ENCODE measurements at regions not wholly inside any gene's neighbourhood (a gene's known extent, or its start where the extent isn't known, plus 50 kb on each side); places are given as distances from the start of the nearest gene placed in this dataset.

DNA sequence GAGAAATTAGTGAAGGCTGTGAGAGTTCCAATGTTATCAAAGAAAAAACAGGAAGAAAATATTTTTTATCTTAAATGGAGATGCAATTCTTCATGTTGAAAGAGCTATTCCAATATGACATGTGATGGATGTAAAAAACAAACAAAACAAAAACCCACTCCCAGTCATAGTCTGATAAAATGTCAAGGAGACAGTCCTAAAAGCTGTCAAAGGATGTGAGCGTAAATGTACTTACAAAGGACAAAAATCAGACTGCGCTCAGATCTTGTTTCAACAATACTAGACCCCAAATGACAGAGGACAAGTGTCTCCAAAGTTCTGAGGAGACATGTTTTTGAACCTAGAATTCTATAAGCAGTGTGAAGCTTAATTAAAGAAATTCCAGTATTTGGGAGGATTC lies 265.8 kb downstream of the PLPP3 start:
- no CpG with 5 or more reads among the region's 2 CpGs for WGBS (ENCODE audit: extremely low coverage, insufficient read length, low lambda C conversion rate)

More for the DNA sequence above, 265.8 kb downstream of the PLPP3 start:
- Histone ChIP-seq H3K27ac (ENCODE audit: insufficient read length, low read depth, low read length) (no peak overlapping the region), H3K9me3 (ENCODE audit: control insufficient read depth, low read depth, low read length) (no peaks in the 10 kb centered on the region), H2BK120ac (ENCODE audit: low read depth, low read length, poor library complexity, severe bottlenecking) (no peak overlapping the region), H3K14ac (ENCODE audit: insufficient read depth, low read length) (no peak overlapping the region), H3K79me2 (ENCODE audit: insufficient read depth, low read length) (no peaks in the 10 kb centered on the region), H3K27me3 (ENCODE audit: insufficient read depth, low read length) (no peaks in the 10 kb centered on the region), H3K23me2 (ENCODE audit: insufficient read length, low read depth, low read length, poor library complexity, severe bottlenecking) (no peaks in the 10 kb centered on the region), H3K79me1 (ENCODE audit: insufficient read depth, low read depth, low read length, poor library complexity, severe bottlenecking) (no peaks in the 10 kb centered on the region), H3K4ac (ENCODE audit: low read depth, low read length) (no peak overlapping the region), H4K8ac (replicated peaks; ENCODE audit: insufficient read length, low read depth, low read length) (no peak overlapping the region), H2BK20ac (ENCODE audit: low read depth, low read length, poor library complexity, severe bottlenecking) (no peak overlapping the region), H3K4me2 (ENCODE audit: insufficient read depth, insufficient read length, low read length) (no peak overlapping the region), H3K56ac (ENCODE audit: insufficient read length, low read depth, low read length) (no peak overlapping the region), H3K4me1 (ENCODE audit: insufficient read depth, low read length) (no peaks in the 10 kb centered on the region), H4K5ac (ENCODE audit: insufficient read length, low read depth, low read length) (no peak overlapping the region), H3T11ph (ENCODE audit: low read length) (no peak overlapping the region), H3K23ac (ENCODE audit: insufficient read length, low read depth, low read length) (no peak overlapping the region), H3K18ac (ENCODE audit: insufficient read length, low read depth, low read length) (no peak overlapping the region), H4K20me1 (ENCODE audit: control insufficient read depth, insufficient read depth, insufficient read length) (no peaks in the 10 kb centered on the region), H2BK5ac (ENCODE audit: insufficient read length, low read length) (no peak overlapping the region), H2AFZ (ENCODE audit: low read length) (no peak overlapping the region), H3K9ac (ENCODE audit: extremely low read depth, insufficient read length, low read length) (no peak overlapping the region), H4K91ac (ENCODE audit: insufficient read length, low read depth, low read length) (no peak overlapping the region), H2BK12ac (ENCODE audit: insufficient read length, low read depth, low read length) (no peak overlapping the region), H2AK5ac (ENCODE audit: insufficient read length, low read length) (no peak overlapping the region), H2BK15ac (ENCODE audit: low read depth, low read length) (no peak overlapping the region)
- H3K27me3 Mint-ChIP-seq (ENCODE audit: low read depth) = no peaks in the 10 kb centered on the region
- no peak for DNase-seq
- H3K4me1 Mint-ChIP-seq = peaks cover 0 to 2% of the 10 kb centered on the region in 2 experiments; a peak in 1 of 4 replicates
- H3K4me3 Mint-ChIP-seq = no peak overlapping the region
- no peak overlapping the region for H3K27ac Mint-ChIP-seq
- H3K36me3 Mint-ChIP-seq (ENCODE audit: insufficient read depth in 1 of 3, low read depth in 3 of 3) = peaks cover 0 to 4% (median 2%) of the 10 kb centered on the region in 3 experiments; a peak in 1 of 7 replicates
- H3K9me3 Mint-ChIP-seq = peaks cover under 1 to 3% of the 10 kb centered on the region in 2 experiments; a peak in 4 of 5 replicates
- TF ChIP-seq, protein P1, sequence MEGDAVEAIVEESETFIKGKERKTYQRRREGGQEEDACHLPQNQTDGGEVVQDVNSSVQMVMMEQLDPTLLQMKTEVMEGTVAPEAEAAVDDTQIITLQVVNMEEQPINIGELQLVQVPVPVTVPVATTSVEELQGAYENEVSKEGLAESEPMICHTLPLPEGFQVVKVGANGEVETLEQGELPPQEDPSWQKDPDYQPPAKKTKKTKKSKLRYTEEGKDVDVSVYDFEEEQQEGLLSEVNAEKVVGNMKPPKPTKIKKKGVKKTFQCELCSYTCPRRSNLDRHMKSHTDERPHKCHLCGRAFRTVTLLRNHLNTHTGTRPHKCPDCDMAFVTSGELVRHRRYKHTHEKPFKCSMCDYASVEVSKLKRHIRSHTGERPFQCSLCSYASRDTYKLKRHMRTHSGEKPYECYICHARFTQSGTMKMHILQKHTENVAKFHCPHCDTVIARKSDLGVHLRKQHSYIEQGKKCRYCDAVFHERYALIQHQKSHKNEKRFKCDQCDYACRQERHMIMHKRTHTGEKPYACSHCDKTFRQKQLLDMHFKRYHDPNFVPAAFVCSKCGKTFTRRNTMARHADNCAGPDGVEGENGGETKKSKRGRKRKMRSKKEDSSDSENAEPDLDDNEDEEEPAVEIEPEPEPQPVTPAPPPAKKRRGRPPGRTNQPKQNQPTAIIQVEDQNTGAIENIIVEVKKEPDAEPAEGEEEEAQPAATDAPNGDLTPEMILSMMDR (conservative IDR thresholded peaks at IDR 0.05) = no peak

All from H9 (cell line).